H1 (cell line): ENCODE measurements at regions not wholly inside any gene's neighbourhood (a gene's known extent, or its start where the extent isn't known, plus 50 kb on each side); places are given as distances from the start of the nearest gene placed in this dataset.

Experiments used
- CTCF ChIA-PET: fragments of 300-600 bp; sonication (Branson Sonifier 250); formaldehyde crosslinking; loops from one replicate; lab custom pipeline; 2021; ENCODE audit not compliant: partially characterized antibody; lab: Charles Lee
- POLR2A ChIA-PET: fragments of 300-600 bp; sonication (Branson Sonifier 250); formaldehyde crosslinking; loops from one replicate; lab custom pipeline; 2021; ENCODE audit warnings: inconsistent platforms; ENCODE audit not compliant: partially characterized antibody; lab: Charles Lee
- DNase-seq, 2 experiments: peaks; one replicate each; pipeline versions ENCODE4 v3.0.0 to v3.0.0-alpha.2; 2010 to 2022; ENCODE audit warnings: low spot score in 2 of 2, low read depth in 1 of 2, mixed read lengths in 1 of 2
- FAIRE-seq: peaks from 2 replicates; lab custom pipeline; 2011; peaks lifted over from hg19 to GRCh38; lab: Jason Lieb, UNC
- H2AFZ ChIP-seq: 2 replicates; pipeline ENCODE4 v1.8.1; 2012; ENCODE audit warnings: low read length, inconsistent platforms
- H2AK5ac ChIP-seq: 2 replicates; pipeline ENCODE4 v1.6.1; 2013; ENCODE audit warnings: low read depth, low read length
- H2BK120ac ChIP-seq: replicated peaks from 2 replicates; pipeline ENCODE3; 2013; ENCODE audit warnings: low read depth, low read length, inconsistent platforms
- H2BK12ac ChIP-seq: 2 replicates; pipeline ENCODE4 v1.6.1; 2013; ENCODE audit warnings: low read depth, low read length
- H2BK15ac ChIP-seq: 2 replicates; pipeline ENCODE4 v1.6.1; 2013; ENCODE audit warnings: low read length
- H2BK20ac ChIP-seq: 2 replicates; pipeline ENCODE4 v1.6.1; 2013; ENCODE audit warnings: low read length
- H2BK5ac ChIP-seq: 2 replicates; pipeline ENCODE4 v1.6.1; 2013; ENCODE audit warnings: low read depth, low read length
- H3K14ac ChIP-seq: 2 replicates; pipeline ENCODE4 v1.6.1; 2013; ENCODE audit warnings: inconsistent platforms; ENCODE audit not compliant: insufficient read length
- H3K18ac ChIP-seq: 2 replicates; pipeline ENCODE4 v1.6.1; 2013; ENCODE audit warnings: low read length; ENCODE audit errors: extremely low read depth
- H3K23ac ChIP-seq: 2 replicates; pipeline ENCODE4 v1.6.1; 2013; ENCODE audit warnings: inconsistent platforms; ENCODE audit not compliant: insufficient read length
- H3K23me2 ChIP-seq: 2 replicates; pipeline ENCODE4 v1.6.1; 2013; ENCODE audit warnings: low read depth, low read length
- H3K27ac ChIP-seq: 2 replicates; pipeline ENCODE4 v1.6.1; 2011; ENCODE audit warnings: low read depth, low read length, inconsistent platforms
- H3K27me3 ChIP-seq, 4 experiments: replicated peaks in 1 of 4; 1 replicate in 1 of 4; 2 replicates in 3 of 4; pipeline versions ENCODE4 v1.6.1 to v1.8.1; 2011 to 2013; ENCODE audit warnings: low read length in 3 of 4, mild to moderate bottlenecking in 3 of 4, inconsistent platforms in 2 of 4, mixed read lengths in 2 of 4, moderate library complexity in 1 of 4; ENCODE audit not compliant: control insufficient read depth in 3 of 4, insufficient read depth in 3 of 4; ENCODE audit errors: extremely low read depth in 1 of 4
- H3K36me3 ChIP-seq, 4 experiments: 2 replicates each; pipeline versions ENCODE4 v1.6.1 to v1.8.1; 2011 to 2013; ENCODE audit warnings: mild to moderate bottlenecking in 4 of 4, low read length in 3 of 4, moderate library complexity in 2 of 4, control low read depth in 1 of 4, inconsistent platforms in 1 of 4; ENCODE audit not compliant: insufficient read depth in 4 of 4, control insufficient read depth in 2 of 4
- H3K4ac ChIP-seq: replicated peaks from 2 replicates; pipeline ENCODE3; 2013; ENCODE audit warnings: low read length, low read depth, mixed read lengths, inconsistent platforms; ENCODE audit not compliant: insufficient read length
- H3K4me1 ChIP-seq, 4 experiments: replicated peaks in 1 of 4; 1 replicate in 1 of 4; 2 replicates in 3 of 4; pipeline versions ENCODE4 v1.6.1 to v1.8.1; 2011 to 2013; ENCODE audit warnings: low read length in 3 of 4, inconsistent platforms in 2 of 4, mixed read lengths in 1 of 4; ENCODE audit not compliant: insufficient read depth in 4 of 4, control insufficient read depth in 3 of 4
- H3K4me2 ChIP-seq, 2 experiments: 2 replicates each; pipeline versions ENCODE4 v1.6.1 to v1.8.1; 2011 to 2013; ENCODE audit warnings: low read depth in 2 of 2, low read length in 2 of 2, control low read depth in 1 of 2, inconsistent platforms in 1 of 2, mild to moderate bottlenecking in 1 of 2; ENCODE audit not compliant: insufficient read depth in 1 of 2
- H3K4me3 ChIP-seq, 4 experiments: fragments of 200-600, 300-600 bp in 1 of 4; sonication (generic), shearing (Covaris generic), sonication (Bioruptor Twin) in 1 of 4; 2 replicates each; pipeline versions ENCODE4 v1.5.1 to v1.8.1; 2011 to 2016; ENCODE audit warnings: low read length in 4 of 4, low read depth in 3 of 4, control low read depth in 2 of 4, inconsistent platforms in 2 of 4, mild to moderate bottlenecking in 2 of 4, mixed read lengths in 1 of 4, moderate library complexity in 1 of 4; ENCODE audit not compliant: insufficient read depth in 2 of 4; ENCODE audit errors: extremely low read depth in 1 of 4
- H3K56ac ChIP-seq: replicated peaks from 2 replicates; pipeline ENCODE3; 2013; ENCODE audit warnings: low read depth, mild to moderate bottlenecking, mixed read lengths, low read length, inconsistent platforms; ENCODE audit not compliant: insufficient read length
- H3K79me1 ChIP-seq: 2 replicates; pipeline ENCODE4 v1.6.1; 2013; ENCODE audit warnings: low read depth, low read length, control low read depth
- H3K79me2 ChIP-seq, 2 experiments: 2 replicates each; pipeline versions ENCODE4 v1.6.1 to v1.8.1; 2012 to 2013; ENCODE audit warnings: low read length in 2 of 2, mild to moderate bottlenecking in 2 of 2, inconsistent platforms in 1 of 2; ENCODE audit not compliant: insufficient read depth in 2 of 2, control insufficient read depth in 1 of 2
- H3K9ac ChIP-seq, 4 experiments: replicated peaks in 1 of 4; 1 replicate in 1 of 4; 2 replicates in 3 of 4; pipeline versions ENCODE4 v1.6.1 to v1.8.1; 2011 to 2013; ENCODE audit warnings: low read depth in 3 of 4, low read length in 3 of 4, control low read depth in 2 of 4, mild to moderate bottlenecking in 2 of 4, moderate library complexity in 2 of 4, inconsistent platforms in 1 of 4; ENCODE audit errors: extremely low read depth in 1 of 4
- H3K9me3 ChIP-seq, 2 experiments: 2 replicates each; pipeline versions ENCODE4 v1.6.1 to v1.8.1; 2012 to 2013; ENCODE audit warnings: mild to moderate bottlenecking in 2 of 2, moderate library complexity in 2 of 2, control low read depth in 1 of 2, inconsistent platforms in 1 of 2, low read depth in 1 of 2, low read length in 1 of 2, mixed read lengths in 1 of 2; ENCODE audit not compliant: insufficient read depth in 2 of 2
- H4K20me1 ChIP-seq, 2 experiments: replicated peaks in 1 of 2; 2 replicates each; pipeline versions ENCODE3 to v1.8.1; 2011 to 2013; ENCODE audit warnings: inconsistent platforms in 2 of 2, low read length in 2 of 2, mild to moderate bottlenecking in 1 of 2; ENCODE audit not compliant: insufficient read depth in 2 of 2, control insufficient read depth in 1 of 2
- H4K5ac ChIP-seq: 2 replicates; pipeline ENCODE4 v1.6.1; 2013; ENCODE audit warnings: low read length, low read depth, mixed read lengths, inconsistent platforms; ENCODE audit not compliant: insufficient read length
- H4K8ac ChIP-seq: 2 replicates; pipeline ENCODE4 v1.8.0; 2013; ENCODE audit warnings: mild to moderate bottlenecking, moderate library complexity, low read length, inconsistent platforms; ENCODE audit not compliant: insufficient read depth; ENCODE audit errors: extremely low read depth
- H4K91ac ChIP-seq: replicated peaks from 2 replicates; pipeline ENCODE3; 2013; ENCODE audit warnings: low read length, mixed read lengths, inconsistent platforms; ENCODE audit not compliant: insufficient read length
- ASH2L ChIP-seq: fragments of 200-600, 300-600 bp; sonication (generic); IDR thresholded peaks from one replicate; pipeline ENCODE4 v1.7.1; 2017; ENCODE audit warnings: low read length
- CEBPB ChIP-seq: IDR thresholded peaks from 2 replicates; pipeline ENCODE4 v1.6.1; 2012; ENCODE audit warnings: low read depth, low read length
- CTBP2 ChIP-seq: IDR thresholded peaks from 2 replicates; pipeline ENCODE4 v1.7.0; 2011; ENCODE audit warnings: borderline replicate concordance, mild to moderate bottlenecking, moderate library complexity, mixed read lengths, low read length; ENCODE audit not compliant: insufficient read depth, insufficient read length
- EGR1 ChIP-seq: IDR thresholded peaks from 2 replicates; pipeline ENCODE4 v1.6.1; 2011; ENCODE audit warnings: low read depth, low read length, borderline replicate concordance
- NANOG ChIP-seq: IDR thresholded peaks from 2 replicates; pipeline ENCODE4 v1.6.1; 2011; ENCODE audit warnings: low read length, low read depth, mild to moderate bottlenecking, inconsistent platforms; ENCODE audit not compliant: insufficient read depth, poor library complexity, severe bottlenecking
- NRF1 ChIP-seq: IDR thresholded peaks from 2 replicates; pipeline ENCODE4 v1.6.1; 2011; ENCODE audit warnings: mild to moderate bottlenecking, low read depth, low read length, improper control_type of control experiment
- RFX5 ChIP-seq: IDR thresholded peaks from 2 replicates; pipeline ENCODE4 v1.6.1; 2011; ENCODE audit warnings: low read depth, low read length, improper control_type of control experiment, borderline replicate concordance
- SAP30 ChIP-seq: fragments of 300-600 bp; sonication (generic); IDR thresholded peaks from 2 replicates; pipeline ENCODE4 v1.7.1; 2012; ENCODE audit warnings: low read length, moderate library complexity, mild to moderate bottlenecking, inconsistent platforms; ENCODE audit not compliant: insufficient read depth, insufficient replicate concordance
- SP1 ChIP-seq: IDR thresholded peaks from 2 replicates; pipeline ENCODE4 v1.6.1; 2011; ENCODE audit warnings: low read depth, low read length
- SRF ChIP-seq: IDR thresholded peaks from 2 replicates; pipeline ENCODE4 v1.6.1; 2011; ENCODE audit warnings: mild to moderate bottlenecking, low read depth, low read length, moderate library complexity
- TAF1 ChIP-seq: IDR thresholded peaks from 2 replicates; pipeline ENCODE4 v1.6.1; 2011; ENCODE audit warnings: mild to moderate bottlenecking, low read depth, low read length
- YY1 ChIP-seq: IDR thresholded peaks from 2 replicates; pipeline ENCODE4 v1.6.1; 2011; ENCODE audit warnings: low read depth, mild to moderate bottlenecking, low read length
- ZNF274 ChIP-seq: IDR thresholded peaks from 2 replicates; pipeline ENCODE4 v1.7.0; 2012; ENCODE audit warnings: low read length, borderline replicate concordance; ENCODE audit errors: extremely low read depth
- WGBS, 2 experiments: shearing (Covaris generic) in 1 of 2; methylation state at CpG; one replicate each; pipeline versions ENCODE4 v1.1.6 to v1.1.7; 2013 to 2015; ENCODE audit warnings: low lambda C conversion rate in 2 of 2, mixed read lengths in 2 of 2, inconsistent platforms in 1 of 2, low coverage in 1 of 2, missing lambda C conversion rate in 1 of 2; ENCODE audit not compliant: insufficient replicate concordance in 2 of 2, insufficient coverage in 1 of 2, insufficient read length in 1 of 2; ENCODE audit errors: extremely low coverage in 1 of 2, missing lambda C conversion rate in 1 of 2; 5-methylcytosine and 5-hydroxymethylcytosine counted together
- TF ChIP-seq, protein P1 (sequence below): IDR thresholded peaks from 2 replicates; pipeline ENCODE4 v1.6.1; 2012; ENCODE audit warnings: inconsistent platforms

DNA sequence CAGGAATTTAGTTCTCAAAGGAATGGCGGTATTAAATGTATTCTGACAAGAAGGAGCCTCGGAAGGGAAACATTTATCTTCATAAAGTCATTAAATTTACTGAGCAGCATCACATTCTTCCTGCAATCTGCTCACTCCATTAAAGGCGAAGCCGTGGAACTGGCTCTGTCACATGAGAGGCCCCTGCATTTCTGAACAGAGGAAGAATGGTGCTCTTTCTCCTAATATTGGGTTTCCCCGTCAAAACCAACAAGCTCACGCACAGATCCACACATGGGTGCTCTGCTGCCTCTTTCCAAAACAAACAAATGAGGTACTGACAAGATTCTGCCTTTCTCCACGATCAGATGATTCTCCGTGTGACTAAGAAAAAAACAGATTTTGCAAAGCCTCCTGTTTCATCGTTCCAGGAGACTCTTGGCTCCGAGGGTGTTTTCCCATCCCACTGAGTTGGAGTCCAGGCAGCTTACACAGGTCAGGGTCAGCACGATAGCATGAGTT, 191.2 kb downstream of the IDS start:
- Histone ChIP-seq H3K79me1 (no peaks in the 10 kb centered on the region), H3K27me3 (no peaks in the 10 kb centered on the region), H2BK5ac (no peak overlapping the region), H3K9ac (no peak overlapping the region), H2AK5ac (no peak overlapping the region), H3K36me3 (no peaks in the 10 kb centered on the region), H3K4me3 (no peak overlapping the region), H3K23ac (no peak overlapping the region), H3K4me2 (no peak overlapping the region), H3K4me1 (no peaks in the 10 kb centered on the region), H3K9me3 (no peaks in the 10 kb centered on the region), H4K8ac (no peak overlapping the region), H2BK12ac (no peak overlapping the region), H3K56ac (no peak overlapping the region), H3K4ac (no peak overlapping the region), H4K91ac (no peak overlapping the region), H4K20me1 (no peaks in the 10 kb centered on the region), H3K27ac (no peak overlapping the region), H2BK15ac (no peak overlapping the region), H2BK20ac (no peak overlapping the region), H3K23me2 (no peaks in the 10 kb centered on the region), H2AFZ (no peak overlapping the region), H3K14ac (no peak overlapping the region), H3K18ac (no peak overlapping the region), H3K79me2 (no peaks in the 10 kb centered on the region), H2BK120ac (no peak overlapping the region), H4K5ac (no peak overlapping the region)
- POLR2A ChIA-PET = no interaction called here
- no peak for DNase-seq
- no peak for FAIRE-seq
- CTCF ChIA-PET = no interaction called here
- no peak for TF ChIP-seq ASH2L
- no peak for TF ChIP-seq TAF1
- TF ChIP-seq, protein P1, sequence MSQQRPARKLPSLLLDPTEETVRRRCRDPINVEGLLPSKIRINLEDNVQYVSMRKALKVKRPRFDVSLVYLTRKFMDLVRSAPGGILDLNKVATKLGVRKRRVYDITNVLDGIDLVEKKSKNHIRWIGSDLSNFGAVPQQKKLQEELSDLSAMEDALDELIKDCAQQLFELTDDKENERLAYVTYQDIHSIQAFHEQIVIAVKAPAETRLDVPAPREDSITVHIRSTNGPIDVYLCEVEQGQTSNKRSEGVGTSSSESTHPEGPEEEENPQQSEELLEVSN = no peak
- no peak for TF ChIP-seq YY1
- TF ChIP-seq NRF1 = no peak
- TF ChIP-seq SAP30 = no peak
- TF ChIP-seq RFX5 = no peak
- TF ChIP-seq CTBP2 = no peak
- no peak for TF ChIP-seq SP1
- TF ChIP-seq SRF = no peak
- no peak for TF ChIP-seq ZNF274
- no peak for TF ChIP-seq CEBPB
- no peak for TF ChIP-seq NANOG
- TF ChIP-seq EGR1 = no peak
- WGBS, 2 experiments = 79% methylated on average over 11 of the region's 11 CpGs; no CpG with 5 or more reads in 1 of the 2 experiments
